A673 (cell line): ENCODE measurements at regions not wholly inside any gene's neighbourhood (a gene's known extent, or its start where the extent isn't known, plus 50 kb on each side); places are given as distances from the start of the nearest gene placed in this dataset.

Source experiments
- EZH2 ChIP-seq: fragments of 200-600 bp; sonication (generic); IDR thresholded peaks from 2 replicates; pipeline ENCODE4 v1.6.1; 2017; ENCODE audit warnings: borderline replicate concordance, low read depth, mild to moderate bottlenecking, mixed read lengths, antibody characterized with exemption, low read length; ENCODE audit not compliant: poor library complexity, severe bottlenecking
- TF ChIP-seq, protein P1 (sequence below): fragments of 300-800, 200-600 bp; sonication (generic); conservative IDR thresholded peaks from 2 replicates; pipeline ENCODE4 v1.5.1; 2017; ENCODE audit warnings: low read depth, mild to moderate bottlenecking, antibody characterized with exemption, low read length, moderate library complexity, mixed read lengths

DNA sequence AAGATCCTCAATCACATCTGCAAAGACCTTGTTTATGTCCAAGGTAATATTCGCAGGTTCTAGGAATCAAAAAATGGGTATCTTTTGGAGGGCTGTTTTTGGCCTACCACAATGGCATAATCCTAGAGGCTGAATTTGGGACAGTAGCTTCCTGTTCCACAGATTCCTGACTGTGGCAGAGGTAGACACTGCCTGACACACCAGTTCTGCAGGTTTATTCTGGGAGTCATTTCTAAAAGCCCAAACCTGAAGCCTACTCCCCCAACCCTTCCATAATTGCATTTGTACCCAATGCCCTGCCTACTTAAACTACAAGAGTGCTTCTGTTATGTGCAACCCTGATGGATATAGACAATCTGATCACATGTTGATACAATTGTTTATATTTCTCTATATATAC is 378.9 kb downstream of the PCNX1 start:
- no peak for TF ChIP-seq EZH2
- TF ChIP-seq, protein P1, sequence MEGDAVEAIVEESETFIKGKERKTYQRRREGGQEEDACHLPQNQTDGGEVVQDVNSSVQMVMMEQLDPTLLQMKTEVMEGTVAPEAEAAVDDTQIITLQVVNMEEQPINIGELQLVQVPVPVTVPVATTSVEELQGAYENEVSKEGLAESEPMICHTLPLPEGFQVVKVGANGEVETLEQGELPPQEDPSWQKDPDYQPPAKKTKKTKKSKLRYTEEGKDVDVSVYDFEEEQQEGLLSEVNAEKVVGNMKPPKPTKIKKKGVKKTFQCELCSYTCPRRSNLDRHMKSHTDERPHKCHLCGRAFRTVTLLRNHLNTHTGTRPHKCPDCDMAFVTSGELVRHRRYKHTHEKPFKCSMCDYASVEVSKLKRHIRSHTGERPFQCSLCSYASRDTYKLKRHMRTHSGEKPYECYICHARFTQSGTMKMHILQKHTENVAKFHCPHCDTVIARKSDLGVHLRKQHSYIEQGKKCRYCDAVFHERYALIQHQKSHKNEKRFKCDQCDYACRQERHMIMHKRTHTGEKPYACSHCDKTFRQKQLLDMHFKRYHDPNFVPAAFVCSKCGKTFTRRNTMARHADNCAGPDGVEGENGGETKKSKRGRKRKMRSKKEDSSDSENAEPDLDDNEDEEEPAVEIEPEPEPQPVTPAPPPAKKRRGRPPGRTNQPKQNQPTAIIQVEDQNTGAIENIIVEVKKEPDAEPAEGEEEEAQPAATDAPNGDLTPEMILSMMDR: no peak
